HG03108 (cell line): ENCODE measurements at regions not wholly inside any gene's neighbourhood (a gene's known extent, or its start where the extent isn't known, plus 50 kb on each side); places are given as distances from the start of the nearest gene placed in this dataset.
"Not testable (repeated sequence)": the region's sequence is repeated elsewhere in the genome, so short reads cannot be mapped to it uniquely, and the experiment has no call there.

ENCODE experiments used
- ATAC-seq: cut with Tn5 transposase; IDR thresholded peaks from one replicate; pipeline ENCODE4 v1.9.1; 2021; ENCODE audit warnings: moderate library complexity; ENCODE audit not compliant: unreplicated experiment

- ATAC-seq = no peak
These were observed 148.3 kb upstream of the ALKAL2 start for GRCh38 chr2:436205-436604.

DNA sequence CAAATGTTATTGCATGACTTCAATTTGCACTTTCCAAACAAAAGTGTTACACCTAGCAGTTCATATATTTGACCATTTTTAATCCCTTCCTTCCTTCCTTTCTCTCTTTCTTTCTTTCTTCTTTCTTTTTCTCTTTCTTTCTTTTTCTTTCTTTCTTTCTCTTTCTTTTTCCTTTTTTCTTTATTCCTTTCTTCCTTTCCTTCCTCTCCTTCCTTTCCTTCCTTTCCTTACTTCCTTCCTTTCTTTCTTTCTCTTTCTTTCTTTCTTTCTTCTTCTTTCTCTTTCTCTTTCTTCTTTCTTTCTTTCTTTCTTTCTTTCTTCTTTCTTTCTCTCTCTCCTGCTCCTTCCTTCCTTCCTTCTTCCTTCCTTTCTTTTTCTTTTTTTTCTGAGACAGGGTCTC, 146.7 kb upstream of the ALKAL2 start:
- ATAC-seq = no peak

DNA sequence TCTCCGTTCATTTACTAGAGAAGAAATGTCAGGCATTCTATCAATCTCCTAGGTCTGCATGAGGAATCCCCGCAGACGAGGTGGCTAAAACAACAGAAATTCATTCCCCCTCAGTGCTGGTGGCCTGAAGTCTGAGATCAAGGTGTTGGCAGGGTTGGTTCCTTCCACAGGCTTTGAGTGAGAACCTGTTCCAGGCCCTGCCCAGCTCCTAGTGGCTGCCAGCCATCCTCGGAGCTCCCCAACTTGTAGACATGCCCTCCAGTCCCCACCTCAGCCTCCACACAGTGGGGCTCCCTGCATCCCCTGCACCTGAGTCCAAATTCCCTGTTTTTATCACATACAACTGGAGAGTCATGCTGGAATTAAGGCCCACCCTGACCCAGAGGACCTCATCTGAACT, 145.3 kb upstream of the ALKAL2 start:
- no peak for ATAC-seq

DNA sequence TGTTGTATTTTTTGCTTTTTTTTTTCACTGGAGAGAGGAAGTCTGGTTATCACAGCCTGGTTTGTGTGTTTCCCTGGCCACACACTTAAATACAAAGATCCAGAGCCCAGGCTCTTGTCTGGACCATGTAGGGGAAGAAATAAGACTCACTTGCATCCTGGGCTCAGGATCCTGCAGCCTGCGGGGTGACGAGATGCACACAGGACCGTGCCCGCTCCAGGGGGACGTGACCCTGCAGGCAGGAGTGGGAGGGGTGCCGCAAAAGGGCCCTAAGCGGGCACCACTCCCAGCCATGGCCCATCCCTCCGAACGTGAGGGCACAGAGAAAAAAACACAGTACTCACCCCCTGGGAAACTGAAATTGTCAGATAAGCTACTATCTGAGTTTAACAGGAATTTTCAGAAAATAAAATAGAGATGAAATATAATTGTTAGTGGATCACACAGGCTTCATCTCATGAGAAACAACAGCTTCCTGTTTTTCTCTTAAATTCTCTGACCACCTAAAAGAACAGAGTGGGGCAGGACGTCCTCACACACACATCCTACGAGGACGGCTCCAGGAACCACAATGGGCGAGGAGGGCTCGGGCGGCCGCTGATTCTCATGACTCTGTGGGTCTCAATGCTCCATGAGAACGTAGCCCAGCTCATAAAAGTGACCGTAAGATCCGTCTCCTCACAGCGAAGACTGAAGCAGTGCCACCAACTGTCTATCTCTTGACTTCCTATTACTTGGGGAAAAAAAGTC, 142.6 kb upstream of the ALKAL2 start:
- no peak for ATAC-seq

DNA sequence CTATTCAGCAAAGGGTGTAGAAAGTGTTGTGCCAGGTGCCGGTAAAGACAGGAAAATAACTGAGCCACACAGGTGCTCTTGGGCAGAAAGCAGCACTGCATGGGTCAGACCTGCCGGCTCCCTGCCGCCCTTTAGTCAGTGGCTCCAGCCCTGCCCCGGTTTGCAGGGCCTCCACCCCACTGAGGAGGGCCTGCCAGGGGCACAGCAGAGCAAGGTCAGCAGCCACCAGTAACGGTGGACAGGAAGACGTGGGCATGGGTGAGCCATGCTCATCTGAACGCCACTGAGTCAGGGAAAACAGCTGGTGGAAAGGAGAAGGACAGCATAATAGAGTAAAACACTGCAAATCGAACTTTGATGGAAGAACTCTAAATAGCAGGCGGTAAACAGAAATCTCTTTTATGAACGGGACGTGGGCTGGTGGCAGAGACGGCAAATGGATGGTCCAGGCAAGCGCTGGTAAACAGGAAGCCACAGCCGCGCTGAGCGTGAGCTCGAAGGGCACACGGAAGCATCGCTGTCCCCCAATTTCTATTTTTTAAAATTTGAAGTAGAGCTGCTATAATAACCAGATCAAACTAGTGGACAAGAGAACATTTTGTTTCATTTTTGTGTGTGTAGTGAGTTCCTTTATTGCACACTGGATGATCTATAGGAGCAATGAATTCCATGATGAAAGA, 141.8 kb upstream of the ALKAL2 start:
- ATAC-seq = no peak

GRCh38 chr2:429142-429541, 141.3 kb upstream of the ALKAL2 start:
- ATAC-seq = no peak

DNA sequence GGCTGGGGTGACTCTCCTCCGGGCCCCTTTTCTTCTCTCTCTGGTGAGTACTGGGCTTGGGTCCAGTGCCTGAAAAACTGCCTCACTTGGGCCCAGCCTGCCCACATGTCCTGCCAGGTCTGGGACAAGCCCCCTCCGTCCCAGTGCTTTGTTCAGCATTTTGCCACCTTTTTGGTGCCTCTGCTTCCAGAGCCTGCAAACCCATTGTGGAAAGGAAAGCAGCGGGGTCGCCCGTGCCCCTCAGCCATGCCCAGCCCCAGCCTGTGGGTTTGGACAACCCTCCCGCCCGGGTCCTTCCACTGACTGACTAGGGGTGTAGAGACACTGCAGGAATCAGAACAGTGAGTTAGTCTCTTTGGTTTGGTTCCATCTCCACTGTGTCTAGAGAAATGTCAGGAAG, 140.7 kb upstream of the ALKAL2 start:
- no peak for ATAC-seq

- not testable (repeated sequence) for ATAC-seq
These were observed 138.8 kb upstream of the ALKAL2 start for GRCh38 chr2:426696-427095.

GRCh38 chr2:425947-426346, 138.1 kb upstream of the ALKAL2 start:
- no peak for ATAC-seq

GRCh38 chr2:425243-425642, 137.4 kb upstream of the ALKAL2 start:
- ATAC-seq = no peak

GRCh38 chr2:424306-425171, 136.6 kb upstream of the ALKAL2 start:
- ATAC-seq = no peak

GRCh38 chr2:423479-423878, 135.6 kb upstream of the ALKAL2 start:
- no peak for ATAC-seq

- no peak for ATAC-seq
These were observed 135.0 kb upstream of the ALKAL2 start for GRCh38 chr2:422676-423435.

- no peak for ATAC-seq
These were observed 133.5 kb upstream of the ALKAL2 start for GRCh38 chr2:421406-421805.

- ATAC-seq = no peak
These were observed 131.9 kb upstream of the ALKAL2 start for GRCh38 chr2:419687-420317.

- no peak for ATAC-seq
These were observed 129.8 kb upstream of the ALKAL2 start for GRCh38 chr2:417662-418061.

DNA sequence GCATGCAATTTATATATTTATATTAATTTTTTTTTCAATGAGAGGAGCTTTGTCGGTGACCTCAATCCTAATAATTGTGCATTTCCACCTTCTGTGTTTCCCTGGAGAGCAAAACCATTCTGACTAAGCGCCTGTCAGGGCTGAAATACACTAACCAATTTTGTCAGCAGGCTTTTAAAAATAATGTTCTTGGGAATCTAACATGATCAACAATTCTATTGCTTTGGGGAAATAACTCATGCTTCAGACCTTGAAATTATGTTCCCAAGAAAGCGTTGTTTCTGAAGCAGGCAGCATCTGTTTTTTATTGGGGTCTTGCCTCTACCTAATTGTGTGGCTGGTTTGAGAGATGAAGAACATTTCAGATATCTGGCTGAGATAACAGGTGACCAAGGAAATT, 129.1 kb upstream of the ALKAL2 start:
- ATAC-seq = no peak

DNA sequence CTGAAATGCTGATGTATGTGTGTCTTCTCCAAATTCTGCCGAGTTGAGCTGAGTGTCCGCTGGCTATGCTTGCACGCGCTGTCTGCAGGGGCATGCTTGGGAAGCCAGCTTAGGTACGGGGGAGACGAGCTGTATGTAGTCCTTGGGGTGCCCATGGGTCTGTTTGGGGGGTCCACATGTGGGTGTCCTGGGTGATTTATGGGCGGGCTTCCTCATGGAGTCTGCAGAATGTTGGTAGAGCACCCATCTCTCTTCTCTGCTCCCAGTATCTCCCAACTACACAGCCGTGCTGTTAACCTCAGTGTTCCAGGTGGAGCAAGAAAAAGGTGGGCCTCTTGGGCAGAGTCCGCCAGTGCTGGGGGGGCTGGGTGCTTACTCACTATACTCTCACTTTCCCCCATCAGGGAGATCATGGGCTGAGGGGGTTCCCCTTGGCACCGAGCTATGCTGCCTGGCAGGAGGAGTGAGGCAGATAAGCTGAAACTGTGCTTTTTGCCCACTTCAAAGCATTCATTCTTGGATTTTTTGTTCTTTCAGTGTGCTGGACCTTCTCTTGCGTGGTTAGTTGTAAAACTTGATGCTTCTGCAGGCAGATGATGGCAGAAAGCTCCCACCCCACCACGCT, 128.2 kb upstream of the ALKAL2 start:
- no peak for ATAC-seq

- no peak for ATAC-seq
These were observed 121.6 kb upstream of the ALKAL2 start for GRCh38 chr2:409523-409922.

DNA sequence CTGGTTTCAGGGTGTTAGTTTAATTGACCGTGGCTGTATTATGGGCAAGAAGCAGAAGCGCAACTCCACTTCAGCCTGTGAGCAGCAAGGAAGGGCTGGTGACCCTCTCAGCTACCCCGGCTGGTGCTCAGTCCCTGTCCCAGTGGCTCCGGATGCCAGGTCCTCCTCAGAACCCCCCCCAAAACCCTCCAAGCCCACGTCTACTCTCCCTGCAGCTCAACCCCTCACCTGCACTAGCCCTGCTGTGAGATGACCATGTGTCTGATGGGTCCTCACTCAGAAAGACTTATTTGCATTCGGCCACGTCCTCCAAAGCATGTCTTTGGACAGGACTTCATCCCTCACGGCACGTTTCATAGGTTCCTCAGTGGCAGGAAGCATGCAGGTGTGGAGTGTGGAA, 119.7 kb upstream of the ALKAL2 start:
- no peak for ATAC-seq
